ENCODE measurements at regions not wholly inside any gene's neighbourhood (a gene's known extent, or its start where the extent isn't known, plus 50 kb on each side); places are given as distances from the start of the nearest gene placed in this dataset.
"Not testable (repeated sequence)": the region's sequence is repeated elsewhere in the genome, so short reads cannot be mapped to it uniquely, and the experiment has no call there.

GRCh38 chr10:23581906-23582450, 143.1 kb downstream of the OTUD1 start:
- intact Hi-C loops (cut with DNase I): no loop called here
- H3K36me3 ChIP-seq (replicated peaks in 1 of 2): no peaks in the 10 kb centered on the region
- no peaks in the 10 kb centered on the region for H3K9me3 ChIP-seq (replicated peaks in 1 of 3)
- DNase-seq: no peak
- no peak overlapping the region for H3K4me3 ChIP-seq
- H3K4me1 ChIP-seq (replicated peaks in 1 of 2): no peaks in the 10 kb centered on the region
- no peak for TF ChIP-seq POLR2A (IDR thresholded peaks at IDR 0.05)
- TF ChIP-seq, protein P1, sequence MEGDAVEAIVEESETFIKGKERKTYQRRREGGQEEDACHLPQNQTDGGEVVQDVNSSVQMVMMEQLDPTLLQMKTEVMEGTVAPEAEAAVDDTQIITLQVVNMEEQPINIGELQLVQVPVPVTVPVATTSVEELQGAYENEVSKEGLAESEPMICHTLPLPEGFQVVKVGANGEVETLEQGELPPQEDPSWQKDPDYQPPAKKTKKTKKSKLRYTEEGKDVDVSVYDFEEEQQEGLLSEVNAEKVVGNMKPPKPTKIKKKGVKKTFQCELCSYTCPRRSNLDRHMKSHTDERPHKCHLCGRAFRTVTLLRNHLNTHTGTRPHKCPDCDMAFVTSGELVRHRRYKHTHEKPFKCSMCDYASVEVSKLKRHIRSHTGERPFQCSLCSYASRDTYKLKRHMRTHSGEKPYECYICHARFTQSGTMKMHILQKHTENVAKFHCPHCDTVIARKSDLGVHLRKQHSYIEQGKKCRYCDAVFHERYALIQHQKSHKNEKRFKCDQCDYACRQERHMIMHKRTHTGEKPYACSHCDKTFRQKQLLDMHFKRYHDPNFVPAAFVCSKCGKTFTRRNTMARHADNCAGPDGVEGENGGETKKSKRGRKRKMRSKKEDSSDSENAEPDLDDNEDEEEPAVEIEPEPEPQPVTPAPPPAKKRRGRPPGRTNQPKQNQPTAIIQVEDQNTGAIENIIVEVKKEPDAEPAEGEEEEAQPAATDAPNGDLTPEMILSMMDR (IDR thresholded peaks at IDR 0.05): no peak
- no peak overlapping the region for H3K27ac ChIP-seq
- WGBS, 4 donors: 80 to 90% (median 86%) methylated on average over 2 of the region's 2 CpGs
- no peaks in the 10 kb centered on the region for H3K27me3 ChIP-seq

GRCh38 chr10:23584396-23584795, 145.5 kb downstream of the OTUD1 start:
- DNase-seq: no peak
- no peaks in the 10 kb centered on the region for H3K9me3 ChIP-seq (replicated peaks in 1 of 3)
- H3K4me3 ChIP-seq: no peak overlapping the region
- H3K4me1 ChIP-seq (replicated peaks in 1 of 2): no peaks in the 10 kb centered on the region
- H3K36me3 ChIP-seq (replicated peaks in 1 of 2): no peaks in the 10 kb centered on the region
- TF ChIP-seq, protein P1 (IDR thresholded peaks at IDR 0.05): no peak
- TF ChIP-seq POLR2A (IDR thresholded peaks at IDR 0.05): no peak
- no peaks in the 10 kb centered on the region for H3K27me3 ChIP-seq
- intact Hi-C loops (cut with DNase I): no loop called here
- H3K27ac ChIP-seq: no peak overlapping the region
- 72 to 85% (median 84%) methylated on average over 2 of the region's 2 CpGs for WGBS, 4 donors

GRCh38 chr10:23585186-23585585, 146.3 kb downstream of the OTUD1 start:
- Histone ChIP-seq H3K4me3 (no peak overlapping the region), H3K9me3 (replicated peaks in 1 of 3) (no peaks in the 10 kb centered on the region), H3K4me1 (replicated peaks in 1 of 2) (no peaks in the 10 kb centered on the region), H3K27me3 (no peaks in the 10 kb centered on the region), H3K36me3 (replicated peaks in 1 of 2) (no peaks in the 10 kb centered on the region), H3K27ac (no peak overlapping the region)
- intact Hi-C loops (cut with DNase I): no loop called here
- WGBS, 4 donors: 69 to 87% (median 80%) methylated on average over 1 of the region's 1 CpG
- no peak for DNase-seq
- TF ChIP-seq, protein P1 (IDR thresholded peaks at IDR 0.05): no peak

DNA sequence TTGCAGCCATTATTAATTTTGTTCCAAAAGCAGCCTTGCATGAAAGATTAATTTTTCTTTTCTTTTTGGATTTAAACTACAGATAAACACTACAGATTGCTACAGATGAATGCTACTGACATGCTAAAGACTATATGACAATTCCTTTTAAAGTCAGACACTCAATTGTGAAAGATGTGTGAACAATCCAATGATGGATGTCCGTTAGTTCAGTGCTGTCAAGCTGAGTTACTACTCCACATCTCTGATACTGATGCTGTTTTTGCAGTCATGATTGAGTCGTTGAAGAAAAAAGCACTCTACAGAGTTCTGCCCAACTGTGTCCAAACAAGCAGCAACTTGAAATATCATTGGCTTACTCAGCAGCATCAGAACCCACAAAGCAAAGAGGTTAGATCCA, 146.8 kb downstream of the OTUD1 start:
- WGBS, 4 donors: 35 to 46% (median 37%) methylated on average over 2 of the region's 2 CpGs
- Histone ChIP-seq H3K4me3 (no peak overlapping the region), H3K27ac (no peak overlapping the region), H3K4me1 (replicated peaks in 1 of 2) (no peaks in the 10 kb centered on the region), H3K9me3 (replicated peaks in 1 of 3) (no peaks in the 10 kb centered on the region), H3K27me3 (no peaks in the 10 kb centered on the region), H3K36me3 (replicated peaks in 1 of 2) (no peaks in the 10 kb centered on the region)
- no peak for DNase-seq
- TF ChIP-seq POLR2A (IDR thresholded peaks at IDR 0.05): no peak
- TF ChIP-seq, protein P1 (IDR thresholded peaks at IDR 0.05): no peak
- intact Hi-C loops (cut with DNase I): no loop called here

GRCh38 chr10:23595278-23595677, 156.4 kb downstream of the OTUD1 start:
- H3K27me3 ChIP-seq; intact Hi-C loops (cut with DNase I); H3K36me3 ChIP-seq (replicated peaks in 1 of 2); H3K9me3 ChIP-seq (replicated peaks in 1 of 3); H3K4me1 ChIP-seq (replicated peaks in 1 of 2); H3K4me3 ChIP-seq; H3K27ac ChIP-seq; DNase-seq: not testable (repeated sequence)
- WGBS, 4 donors: 82 to 92% (median 91%) methylated on average over 8 to 10 of the region's 10 CpGs
